ENCODE measurements at regions not wholly inside any gene's neighbourhood (a gene's known extent, or its start where the extent isn't known, plus 50 kb on each side); places are given as distances from the start of the nearest gene placed in this dataset.

GRCh38 chr2:224185023-224185601 is 146.0 kb upstream of the SERPINE2 start:
- TF ChIP-seq CTCF (IDR thresholded peaks at IDR 0.05) = no peak
- no peak for TF ChIP-seq EZH2phosphoT487 (IDR thresholded peaks at IDR 0.05)
- TF ChIP-seq EZH2 (IDR thresholded peaks at IDR 0.05) = no peak
